ENCODE measurements at regions not wholly inside any gene's neighbourhood (a gene's known extent, or its start where the extent isn't known, plus 50 kb on each side); places are given as distances from the start of the nearest gene placed in this dataset.

GRCh38 chr13:85419611-85420010 is 379.6 kb downstream of the SLITRK6 start:
- intact Hi-C loops (cut with DNase I; ENCODE audit: low total_unique reads) = no loop called here
- in situ Hi-C loops (cut with MboI; ENCODE audit: low pct_ligation_motif_present in 1 of 4, low pct_unique_long_range_greater_than_20kb in 1 of 4, low sequenced_read_pairs in 3 of 4) = no loop called here
- no peaks in the 10 kb centered on the region for H3K27me3 ChIP-seq
- no peak overlapping the region for H3K27ac ChIP-seq
- 75 to 87% methylated on average over 1 of the region's 1 CpG for WGBS, 2 donors (ENCODE audit: low coverage in 1 of 2)
- no peaks in the 10 kb centered on the region for H3K9me3 ChIP-seq
- H3K36me3 ChIP-seq = no peaks in the 10 kb centered on the region
- no peak overlapping the region for H3K4me3 ChIP-seq
- no peak for DNase-seq
- H3K4me1 ChIP-seq = no peaks in the 10 kb centered on the region
- TF ChIP-seq POLR2AphosphoS5 (IDR thresholded peaks at IDR 0.05) = no peak
- no peak for TF ChIP-seq POLR2A (IDR thresholded peaks at IDR 0.05)

GRCh38 chr13:85417807-85418206 is 381.4 kb downstream of the SLITRK6 start:
- no peaks in the 10 kb centered on the region for H3K27me3 ChIP-seq
- in situ Hi-C loops (cut with MboI; ENCODE audit: low pct_ligation_motif_present in 1 of 4, low pct_unique_long_range_greater_than_20kb in 1 of 4, low sequenced_read_pairs in 3 of 4) = no loop called here
- no peaks in the 10 kb centered on the region for H3K36me3 ChIP-seq
- H3K9me3 ChIP-seq = no peaks in the 10 kb centered on the region
- no peak overlapping the region for H3K27ac ChIP-seq
- no peak overlapping the region for H3K4me3 ChIP-seq
- WGBS, 2 donors (ENCODE audit: low coverage in 1 of 2) = 93 to 95% methylated on average over 8 of the region's 8 CpGs
- no peak for DNase-seq
- no peaks in the 10 kb centered on the region for H3K4me1 ChIP-seq
- TF ChIP-seq POLR2AphosphoS5 (IDR thresholded peaks at IDR 0.05) (no peak), POLR2A (IDR thresholded peaks at IDR 0.05) (no peak), EP300 (IDR thresholded peaks at IDR 0.05; ENCODE audit: low read depth) (no peak), CTCF (IDR thresholded peaks at IDR 0.05) (no peak)
- intact Hi-C loops (cut with DNase I; ENCODE audit: low total_unique reads) = no loop called here

- TF ChIP-seq POLR2A (IDR thresholded peaks at IDR 0.05) (no peak), EP300 (IDR thresholded peaks at IDR 0.05; ENCODE audit: low read depth) (no peak), CTCF (IDR thresholded peaks at IDR 0.05) (no peak), POLR2AphosphoS5 (IDR thresholded peaks at IDR 0.05) (no peak)
- Histone ChIP-seq H3K4me1 (no peaks in the 10 kb centered on the region), H3K9me3 (no peaks in the 10 kb centered on the region), H3K4me3 (no peak overlapping the region), H3K27ac (no peak overlapping the region), H3K27me3 (no peaks in the 10 kb centered on the region), H3K36me3 (no peaks in the 10 kb centered on the region)
- 81 to 100% methylated on average over 2 of the region's 2 CpGs for WGBS, 2 donors (ENCODE audit: low coverage in 1 of 2)
- intact Hi-C loops (cut with DNase I; ENCODE audit: low total_unique reads) (no loop called here), in situ Hi-C loops (cut with MboI; ENCODE audit: low pct_ligation_motif_present in 1 of 4, low pct_unique_long_range_greater_than_20kb in 1 of 4, low sequenced_read_pairs in 3 of 4) (no loop called here)
- no peak for DNase-seq
Measured at GRCh38 chr13:85413664-85414063, 385.6 kb downstream of the SLITRK6 start.

- intact Hi-C loops (cut with DNase I; ENCODE audit: low total_unique reads) (no loop called here), in situ Hi-C loops (cut with MboI; ENCODE audit: low pct_ligation_motif_present in 1 of 4, low pct_unique_long_range_greater_than_20kb in 1 of 4, low sequenced_read_pairs in 3 of 4) (no loop called here)
- WGBS, 2 donors (ENCODE audit: low coverage in 1 of 2) = 75% methylated on average over 1 of the region's 1 CpG; no CpG with 5 or more reads in 1 of the 2 donors
- Histone ChIP-seq H3K4me1 (no peaks in the 10 kb centered on the region), H3K4me3 (no peak overlapping the region), H3K36me3 (no peaks in the 10 kb centered on the region), H3K27ac (no peak overlapping the region), H3K9me3 (no peaks in the 10 kb centered on the region), H3K27me3 (no peaks in the 10 kb centered on the region)
- TF ChIP-seq POLR2AphosphoS5 (IDR thresholded peaks at IDR 0.05) = no peak
- TF ChIP-seq CTCF (IDR thresholded peaks at IDR 0.05) = no peak
- TF ChIP-seq EP300 (IDR thresholded peaks at IDR 0.05; ENCODE audit: low read depth) = no peak
- no peak for TF ChIP-seq POLR2A (IDR thresholded peaks at IDR 0.05)
- no peak for DNase-seq
Measured at GRCh38 chr13:85412448-85412847, 386.8 kb downstream of the SLITRK6 start.

GRCh38 chr13:85411591-85411990 is 387.6 kb downstream of the SLITRK6 start:
- whole genome bisulfite sequencing, 2 donors (ENCODE audit: low coverage in 1 of 2) = 71 to 73% methylated on average over 2 of the region's 2 CpGs
- Histone ChIP-seq H3K27ac (no peak overlapping the region), H3K4me3 (no peak overlapping the region), H3K4me1 (no peaks in the 10 kb centered on the region), H3K9me3 (no peaks in the 10 kb centered on the region), H3K27me3 (no peaks in the 10 kb centered on the region), H3K36me3 (no peaks in the 10 kb centered on the region)
- no peak for DNase-seq
- TF ChIP-seq POLR2A (IDR thresholded peaks at IDR 0.05) (no peak), CTCF (IDR thresholded peaks at IDR 0.05) (no peak), POLR2AphosphoS5 (IDR thresholded peaks at IDR 0.05) (no peak), EP300 (IDR thresholded peaks at IDR 0.05; ENCODE audit: low read depth) (no peak)
- in situ Hi-C loops (cut with MboI; ENCODE audit: low pct_ligation_motif_present in 1 of 4, low pct_unique_long_range_greater_than_20kb in 1 of 4, low sequenced_read_pairs in 3 of 4) (no loop called here), intact Hi-C loops (cut with DNase I; ENCODE audit: low total_unique reads) (no loop called here)
